Prostate gland (tissue), 2 donors: ENCODE measurements at regions not wholly inside any gene's neighbourhood (a gene's known extent, or its start where the extent isn't known, plus 50 kb on each side); places are given as distances from the start of the nearest gene placed in this dataset.

ENCODE experiments used
- DNase-seq: peaks from one replicate; pipeline ENCODE4 v3.0.0-alpha.2; 2019; ENCODE audit warnings: low spot score
- H3K27ac ChIP-seq, 2 donors: fragments of 200-600 bp; sonication (generic); 2 replicates each; pipeline ENCODE4 v1.5.1; 2017 to 2019
- H3K27me3 ChIP-seq: fragments of 200-600 bp; sonication (generic); replicated peaks from 2 replicates; pipeline ENCODE4 v1.5.1; 2019; ENCODE audit not compliant: insufficient read depth
- H3K36me3 ChIP-seq, 2 donors: fragments of 200-600 bp; sonication (generic); 1 replicate in 1 of 2; 2 replicates in 1 of 2; pipeline versions ENCODE4 v1.5.1 to v1.8.1; 2017 to 2019
- H3K4me1 ChIP-seq: fragments of 200-600 bp; sonication (generic); replicated peaks from 2 replicates; pipeline ENCODE4 v1.5.1; 2019
- H3K4me3 ChIP-seq, 2 donors: fragments of 200-600 bp; sonication (generic); 2 replicates each; pipeline ENCODE4 v1.5.1; 2017 to 2019
- H3K9me3 ChIP-seq: fragments of 200-600 bp; sonication (generic); 2 replicates; pipeline ENCODE4 v1.5.1; 2017
- CTCF ChIP-seq, 4 experiments: fragments of 200-600 bp in 2 of 4; fragments of 450-650 bp in 2 of 4; sonication (generic) in 2 of 4; IDR thresholded peaks; 1 replicate in 3 of 4; 2 replicates in 1 of 4; pipeline ENCODE4 v1.5.1; 2016 to 2019; ENCODE audit warnings: antibody characterized with exemption in 4 of 4, mild to moderate bottlenecking in 2 of 4, moderate library complexity in 2 of 4
- POLR2A ChIP-seq: fragments of 450-650 bp; IDR thresholded peaks from one replicate; pipeline ENCODE4 v1.6.1; 2016; ENCODE audit warnings: antibody characterized with exemption, mild to moderate bottlenecking
- POLR2AphosphoS5 ChIP-seq: sonication (generic); formaldehyde crosslinking; IDR thresholded peaks from one replicate; pipeline ENCODE4 v1.6.1; 2017; ENCODE audit warnings: antibody characterized with exemption
- WGBS: methylation state at CpG from one replicate; pipeline ENCODE4 v1.1.5; 2018; 5-methylcytosine and 5-hydroxymethylcytosine counted together
- intact Hi-C: fragments of 100-400 bp; cut with DNase I; formaldehyde crosslinking; loops from one replicate; pipeline ENCODE4 v1.14.2; 2022

- intact Hi-C loops = no loop called here
- DNase-seq = no peak
- TF ChIP-seq POLR2A (no peak), CTCF (IDR thresholded peaks at IDR 0.05) (no peak), POLR2AphosphoS5 (no peak)
- H3K36me3 ChIP-seq = no peaks in the 10 kb centered on the region
- H3K4me3 ChIP-seq = no peak overlapping the region
- H3K4me1 ChIP-seq = no peaks in the 10 kb centered on the region
- H3K27me3 ChIP-seq = no peaks in the 10 kb centered on the region
- H3K9me3 ChIP-seq = no peaks in the 10 kb centered on the region
- WGBS = 58% methylated on average over 4 of the region's 4 CpGs
- H3K27ac ChIP-seq = no peak overlapping the region
Measured at GRCh38 chr18:28504066-28504465, 327.1 kb upstream of the CDH2 start.

GRCh38 chr18:28494151-28494550 lies 317.2 kb upstream of the CDH2 start:
- Histone ChIP-seq H3K4me1 (no peaks in the 10 kb centered on the region), H3K9me3 (no peaks in the 10 kb centered on the region), H3K4me3 (no peak overlapping the region), H3K27me3 (no peaks in the 10 kb centered on the region), H3K27ac (no peak overlapping the region), H3K36me3 (no peaks in the 10 kb centered on the region)
- intact Hi-C loops = no loop called here
- TF ChIP-seq POLR2A = no peak
- TF ChIP-seq POLR2AphosphoS5 = no peak
- TF ChIP-seq CTCF (IDR thresholded peaks at IDR 0.05) = no peak
- WGBS = 31% methylated on average over 1 of the region's 1 CpG
- no peak for DNase-seq

GRCh38 chr18:28485918-28486317 lies 309.0 kb upstream of the CDH2 start:
- 4% methylated on average over 2 of the region's 2 CpGs for WGBS
- no peak overlapping the region for H3K4me3 ChIP-seq
- no peaks in the 10 kb centered on the region for H3K4me1 ChIP-seq
- intact Hi-C loops = no loop called here
- H3K9me3 ChIP-seq = no peaks in the 10 kb centered on the region
- no peaks in the 10 kb centered on the region for H3K36me3 ChIP-seq
- H3K27ac ChIP-seq = no peak overlapping the region
- TF ChIP-seq CTCF (IDR thresholded peaks at IDR 0.05) (no peak), POLR2A (no peak), POLR2AphosphoS5 (no peak)
- no peak for DNase-seq
- H3K27me3 ChIP-seq = no peaks in the 10 kb centered on the region

GRCh38 chr18:28485210-28485801 lies 308.4 kb upstream of the CDH2 start:
- no peak overlapping the region for H3K27ac ChIP-seq
- DNase-seq = no peak
- intact Hi-C loops = no loop called here
- no peaks in the 10 kb centered on the region for H3K27me3 ChIP-seq
- H3K36me3 ChIP-seq = no peaks in the 10 kb centered on the region
- no peak overlapping the region for H3K4me3 ChIP-seq
- no peaks in the 10 kb centered on the region for H3K9me3 ChIP-seq
- no peak for TF ChIP-seq POLR2A
- TF ChIP-seq POLR2AphosphoS5 = no peak
- no peak for TF ChIP-seq CTCF (IDR thresholded peaks at IDR 0.05)
- no peaks in the 10 kb centered on the region for H3K4me1 ChIP-seq

- H3K27ac ChIP-seq = no peak overlapping the region
- no peak for TF ChIP-seq POLR2AphosphoS5
Measured at GRCh38 chr18:28478531-28478930, 301.6 kb upstream of the CDH2 start.

More at GRCh38 chr18:28478531-28478930, 301.6 kb upstream of the CDH2 start:
- Histone ChIP-seq H3K36me3 (no peaks in the 10 kb centered on the region), H3K9me3 (no peaks in the 10 kb centered on the region), H3K27me3 (no peaks in the 10 kb centered on the region), H3K4me3 (no peak overlapping the region), H3K4me1 (no peaks in the 10 kb centered on the region)
- no peak for DNase-seq
- intact Hi-C loops = no loop called here
- WGBS = 17% methylated on average over 1 of the region's 1 CpG
